Tibial nerve (tissue), 4 donors: ENCODE measurements at regions not wholly inside any gene's neighbourhood (a gene's known extent, or its start where the extent isn't known, plus 50 kb on each side); places are given as distances from the start of the nearest gene placed in this dataset.

Source experiments
- DNase-seq, 2 donors: peaks; one replicate each; pipeline ENCODE4 v3.0.0-alpha.2; 2019; ENCODE audit warnings: low spot score in 2 of 2
- H3K27ac ChIP-seq, 4 donors: fragments of 200-600 bp; sonication (generic) in 3 of 4; one replicate each; pipeline ENCODE4 v1.5.1; 2017 to 2019; ENCODE audit warnings: mild to moderate bottlenecking in 1 of 4
- H3K27me3 ChIP-seq, 2 donors: fragments of 200-600 bp; sonication (generic) in 1 of 2; one replicate each; pipeline versions ENCODE4 v1.5.1 to v1.6.0; 2017 to 2019
- H3K36me3 ChIP-seq, 3 donors: fragments of 200-600 bp; sonication (generic); one replicate each; pipeline ENCODE4 v1.5.1; 2018 to 2019
- H3K4me1 ChIP-seq, 4 donors: fragments of 200-600 bp; sonication (generic) in 3 of 4; one replicate each; pipeline ENCODE4 v1.5.1; 2017 to 2019
- H3K4me3 ChIP-seq, 4 donors: fragments of 200-600 bp; sonication (generic) in 3 of 4; one replicate each; pipeline ENCODE4 v1.5.1; 2017 to 2019; ENCODE audit warnings: mild to moderate bottlenecking in 1 of 4, moderate library complexity in 1 of 4
- H3K9me3 ChIP-seq, 4 donors: fragments of 200-600 bp; sonication (generic) in 3 of 4; one replicate each; pipeline ENCODE4 v1.5.1; 2017 to 2019
- CTCF ChIP-seq, 5 experiments: fragments of 200-600 bp in 3 of 5; fragments of 450-650 bp in 2 of 5; sonication (generic) in 3 of 5; IDR thresholded peaks; one replicate each; pipeline ENCODE4 v1.5.1; 2016 to 2019; ENCODE audit warnings: antibody characterized with exemption in 5 of 5, mild to moderate bottlenecking in 3 of 5, moderate library complexity in 2 of 5
- EP300 ChIP-seq, 2 donors: sonication (generic); formaldehyde crosslinking; IDR thresholded peaks; one replicate each; pipeline ENCODE4 v1.6.1; 2017; ENCODE audit warnings: antibody characterized with exemption in 2 of 2, mild to moderate bottlenecking in 1 of 2
- POLR2A ChIP-seq, 2 donors: fragments of 450-650 bp; IDR thresholded peaks; one replicate each; pipeline ENCODE4 v1.6.1; 2017; ENCODE audit warnings: antibody characterized with exemption in 2 of 2, mild to moderate bottlenecking in 2 of 2, moderate library complexity in 2 of 2
- WGBS, 2 donors: methylation state at CpG; one replicate each; pipeline ENCODE4 v1.1.5; 2018; 5-methylcytosine and 5-hydroxymethylcytosine counted together

DNA sequence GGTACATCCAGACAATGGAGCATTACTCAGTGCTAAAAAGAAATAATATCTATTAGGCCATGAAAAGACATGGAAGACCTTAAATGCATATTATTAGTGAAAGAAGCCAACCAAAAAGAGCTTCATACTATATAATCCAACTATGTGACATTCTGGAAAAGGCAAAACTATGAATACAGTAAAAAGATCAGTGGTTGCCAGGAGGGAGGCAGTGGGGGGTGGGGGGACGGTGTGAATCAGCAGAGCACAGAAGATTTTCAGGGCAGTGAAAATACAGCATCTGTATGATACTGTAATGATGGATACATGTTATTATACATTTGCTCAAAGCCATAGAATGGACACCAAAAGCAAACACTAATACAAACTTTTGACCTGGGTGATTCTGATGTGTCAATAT is 339.4 kb upstream of the SNX7 start:
- no peak for DNase-seq
- no peak overlapping the region for H3K27ac ChIP-seq
- H3K36me3 ChIP-seq, result no peaks in the 10 kb centered on the region
- WGBS, 2 donors, result 84 to 88% methylated on average over 1 of the region's 1 CpG
- H3K4me1 ChIP-seq, result peaks cover 0 to 45% (median 15%) of the 10 kb centered on the region in 4 donors
- TF ChIP-seq EP300 (IDR thresholded peaks at IDR 0.05) (no peak), CTCF (IDR thresholded peaks at IDR 0.05) (no peak), POLR2A (IDR thresholded peaks at IDR 0.05) (no peak)
- no peaks in the 10 kb centered on the region for H3K9me3 ChIP-seq
- H3K4me3 ChIP-seq, result no peak overlapping the region
- H3K27me3 ChIP-seq, result no peaks in the 10 kb centered on the region

DNA sequence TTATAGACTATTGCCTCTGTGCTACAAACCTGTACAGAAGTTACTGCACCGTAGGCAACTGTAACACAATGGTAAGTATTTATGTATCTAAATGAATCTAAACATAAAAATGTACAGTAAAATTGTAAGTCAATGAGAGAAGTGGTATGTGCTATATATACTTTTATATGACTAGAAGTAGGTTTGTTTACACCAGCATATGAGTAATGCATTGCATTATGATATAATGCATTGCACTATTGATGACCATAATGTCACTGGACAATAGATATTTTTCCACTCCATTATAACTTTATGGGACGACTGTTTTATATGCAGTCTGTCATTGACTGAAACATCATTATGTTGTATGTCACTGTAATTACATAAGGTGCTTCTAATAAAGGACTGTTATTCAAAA is 340.3 kb upstream of the SNX7 start:
- Histone ChIP-seq H3K27ac (no peak overlapping the region), H3K4me1 (peaks cover 0 to 38% (median 12%) of the 10 kb centered on the region in 4 donors), H3K36me3 (no peaks in the 10 kb centered on the region), H3K27me3 (no peaks in the 10 kb centered on the region), H3K9me3 (no peaks in the 10 kb centered on the region), H3K4me3 (no peak overlapping the region)
- no peak for DNase-seq
- no peak for TF ChIP-seq POLR2A (IDR thresholded peaks at IDR 0.05)
- no peak for TF ChIP-seq EP300 (IDR thresholded peaks at IDR 0.05)
- no peak for TF ChIP-seq CTCF (IDR thresholded peaks at IDR 0.05)
- WGBS, 2 donors, result 93 to 94% methylated on average over 2 of the region's 2 CpGs

DNA sequence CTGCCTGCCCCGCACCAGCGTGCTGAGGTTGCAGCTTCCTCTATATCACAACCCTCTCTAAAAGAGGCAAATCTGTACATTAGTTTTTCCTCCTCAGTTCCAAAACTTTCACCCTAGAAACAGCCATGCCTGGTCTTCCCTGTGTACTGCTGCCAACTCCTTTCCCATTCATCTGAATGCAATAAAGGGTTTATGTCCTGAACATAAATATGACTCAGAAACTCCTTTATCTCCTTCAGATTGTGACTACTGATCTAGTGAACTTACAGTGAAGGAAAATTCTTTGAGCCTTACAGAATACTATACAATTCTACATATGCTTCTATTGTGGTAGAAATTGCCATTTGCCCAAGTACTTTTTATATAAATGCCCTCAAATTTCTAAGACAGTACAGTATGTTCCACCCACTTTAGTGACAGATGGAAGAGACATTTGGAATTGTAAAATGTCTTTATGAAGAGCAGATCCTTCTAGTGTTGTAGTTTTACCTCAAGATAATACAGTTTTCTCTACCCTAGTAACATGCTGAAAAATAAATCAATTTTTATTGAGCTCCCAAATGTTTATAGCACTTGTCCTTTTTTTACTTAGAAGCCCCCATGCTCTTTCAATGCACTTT is 345.1 kb upstream of the SNX7 start:
- no peak for TF ChIP-seq EP300 (IDR thresholded peaks at IDR 0.05)
- no peak for TF ChIP-seq CTCF (IDR thresholded peaks at IDR 0.05)
- no peak for TF ChIP-seq POLR2A (IDR thresholded peaks at IDR 0.05)
- Histone ChIP-seq H3K27ac (no peak overlapping the region), H3K4me1 (peaks cover 0 to 6% (median 0%) of the 10 kb centered on the region in 4 donors), H3K9me3 (no peaks in the 10 kb centered on the region), H3K36me3 (no peaks in the 10 kb centered on the region), H3K4me3 (no peak overlapping the region), H3K27me3 (no peaks in the 10 kb centered on the region)
- no peak for DNase-seq
- 79 to 84% methylated on average over 2 of the region's 2 CpGs for WGBS, 2 donors

GRCh38 chr1:98315309-98315708 is 346.2 kb upstream of the SNX7 start:
- WGBS, 2 donors, result 42 to 53% methylated on average over 1 of the region's 1 CpG
- Histone ChIP-seq H3K27ac (no peak overlapping the region), H3K36me3 (no peaks in the 10 kb centered on the region), H3K4me1 (peaks cover 0 to 6% (median 0%) of the 10 kb centered on the region in 4 donors), H3K4me3 (no peak overlapping the region), H3K9me3 (no peaks in the 10 kb centered on the region), H3K27me3 (no peaks in the 10 kb centered on the region)
- no peak for DNase-seq
- no peak for TF ChIP-seq CTCF (IDR thresholded peaks at IDR 0.05)
- TF ChIP-seq EP300 (IDR thresholded peaks at IDR 0.05), result no peak
- TF ChIP-seq POLR2A (IDR thresholded peaks at IDR 0.05), result no peak

DNA sequence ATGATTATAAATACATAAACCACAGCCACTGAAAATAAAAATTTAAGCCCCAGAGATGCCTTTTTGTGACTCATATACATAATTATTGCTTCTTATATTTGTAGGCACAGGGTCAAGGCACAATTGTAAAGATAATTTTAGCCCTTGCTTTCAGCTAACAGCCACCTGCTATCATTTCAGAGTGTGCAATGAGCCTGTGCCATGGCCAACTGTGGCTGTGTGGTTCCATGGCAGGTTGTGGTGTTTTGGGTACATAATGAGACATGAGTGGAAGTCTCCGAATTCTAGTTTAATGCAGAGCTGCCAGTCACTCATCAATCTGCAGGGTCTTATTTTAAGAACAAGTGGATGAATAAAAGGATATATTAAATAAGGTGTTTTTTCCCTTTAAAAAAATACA is 346.9 kb upstream of the SNX7 start:
- H3K9me3 ChIP-seq, result no peaks in the 10 kb centered on the region
- H3K27ac ChIP-seq, result no peak overlapping the region
- no peak for TF ChIP-seq CTCF (IDR thresholded peaks at IDR 0.05)
- TF ChIP-seq POLR2A (IDR thresholded peaks at IDR 0.05), result no peak
- no peak for TF ChIP-seq EP300 (IDR thresholded peaks at IDR 0.05)
- no peaks in the 10 kb centered on the region for H3K36me3 ChIP-seq
- peaks cover 0 to 6% (median 0%) of the 10 kb centered on the region in 4 donors for H3K4me1 ChIP-seq
- H3K4me3 ChIP-seq, result no peak overlapping the region
- no peak for DNase-seq
- no peaks in the 10 kb centered on the region for H3K27me3 ChIP-seq
- WGBS, 2 donors, result 78 to 95% methylated on average over 1 of the region's 1 CpG
